SK-N-SH treated with all-trans-retinoic acid at 6 μM for 48 hours (cell line): ENCODE measurements at regions not wholly inside any gene's neighbourhood (a gene's known extent, or its start where the extent isn't known, plus 50 kb on each side); places are given as distances from the start of the nearest gene placed in this dataset.

Experiments used
- ATAC-seq: fragments of 200-7000 bp; cut with Tn5 transposase; 3 replicates; pipeline ENCODE4 v1.9.1; 2020; ENCODE audit warnings: mild to moderate bottlenecking, moderate library complexity
- ARNTL ChIP-seq: fragments of 450-650 bp; formaldehyde crosslinking; IDR thresholded peaks from 2 replicates; pipeline ENCODE4 v1.5.0; 2020; ENCODE audit warnings: low read depth, mild to moderate bottlenecking, moderate library complexity, borderline replicate concordance
- BACH2 ChIP-seq: fragments of 250-450 bp; sonication (Bioruptor Pico); IDR thresholded peaks from 2 replicates; pipeline ENCODE4 v1.9.0; 2021; ENCODE audit warnings: mild to moderate bottlenecking, borderline replicate concordance
- CREB5 ChIP-seq: fragments of 250-450 bp; sonication (Bioruptor Pico); IDR thresholded peaks from 2 replicates; pipeline ENCODE4 v1.5.1; 2020; ENCODE audit warnings: low read depth, mild to moderate bottlenecking, moderate library complexity
- CSDC2 ChIP-seq: fragments of 250-450 bp; sonication (Bioruptor Pico); IDR thresholded peaks from 2 replicates; pipeline ENCODE4 v1.5.0; 2020; ENCODE audit warnings: mild to moderate bottlenecking, moderate library complexity
- CSRNP3 ChIP-seq: fragments of 250-450 bp; sonication (Bioruptor Pico); IDR thresholded peaks from 2 replicates; pipeline ENCODE4 v1.5.1; 2021; ENCODE audit warnings: mild to moderate bottlenecking, moderate library complexity
- GLIS3 ChIP-seq: fragments of 250-450 bp; sonication (Bioruptor Pico); IDR thresholded peaks from 2 replicates; pipeline ENCODE4 v1.5.0; 2020; ENCODE audit warnings: mild to moderate bottlenecking, moderate library complexity
- OSR1 ChIP-seq: fragments of 250-450 bp; sonication (Bioruptor Pico); IDR thresholded peaks from 2 replicates; pipeline ENCODE4 v1.8.0; 2022; ENCODE audit warnings: moderate library complexity, mild to moderate bottlenecking, inconsistent platforms
- PATZ1 ChIP-seq: fragments of 250-450 bp; sonication (Bioruptor Pico); IDR thresholded peaks from 2 replicates; pipeline ENCODE4 v1.8.0; 2020; ENCODE audit warnings: mild to moderate bottlenecking, moderate library complexity, borderline replicate concordance
- RARB ChIP-seq: fragments of 250-450 bp; sonication (Bioruptor Pico); IDR thresholded peaks from 2 replicates; pipeline ENCODE4 v1.8.0; 2021; ENCODE audit warnings: mild to moderate bottlenecking, moderate library complexity
- TCF4 ChIP-seq: fragments of 250-450 bp; sonication (Bioruptor Pico); IDR thresholded peaks from 2 replicates; pipeline ENCODE4 v1.8.0; 2021; ENCODE audit warnings: mild to moderate bottlenecking, moderate library complexity, borderline replicate concordance
- TOX ChIP-seq: fragments of 250-450 bp; sonication (Bioruptor Pico); IDR thresholded peaks from 2 replicates; pipeline ENCODE4 v1.8.0; 2021; ENCODE audit warnings: mild to moderate bottlenecking, moderate library complexity, borderline replicate concordance
- ZFP3 ChIP-seq: fragments of 250-450 bp; sonication (Bioruptor Pico); IDR thresholded peaks from 2 replicates; pipeline ENCODE4 v1.5.0; 2020; ENCODE audit warnings: mild to moderate bottlenecking, moderate library complexity
- ZNF565 ChIP-seq: fragments of 450-650 bp; formaldehyde crosslinking; conservative IDR thresholded peaks from 2 replicates; pipeline ENCODE4 v1.5.0; 2020; ENCODE audit warnings: low read depth, mild to moderate bottlenecking, moderate library complexity
- ZNF70 ChIP-seq: fragments of 450-650 bp; formaldehyde crosslinking; IDR thresholded peaks from 2 replicates; pipeline ENCODE4 v1.5.0; 2020; ENCODE audit warnings: mild to moderate bottlenecking, moderate library complexity
- ZNF8 ChIP-seq: fragments of 450-650 bp; formaldehyde crosslinking; IDR thresholded peaks from 2 replicates; pipeline ENCODE4 v1.5.0; 2020; ENCODE audit warnings: mild to moderate bottlenecking, moderate library complexity
- TF ChIP-seq, protein P1 (sequence below): fragments of 250-450 bp; sonication (Bioruptor Pico); IDR thresholded peaks from 2 replicates; pipeline ENCODE4 v1.8.0; 2021; ENCODE audit warnings: low read depth, mild to moderate bottlenecking, moderate library complexity, borderline replicate concordance

DNA sequence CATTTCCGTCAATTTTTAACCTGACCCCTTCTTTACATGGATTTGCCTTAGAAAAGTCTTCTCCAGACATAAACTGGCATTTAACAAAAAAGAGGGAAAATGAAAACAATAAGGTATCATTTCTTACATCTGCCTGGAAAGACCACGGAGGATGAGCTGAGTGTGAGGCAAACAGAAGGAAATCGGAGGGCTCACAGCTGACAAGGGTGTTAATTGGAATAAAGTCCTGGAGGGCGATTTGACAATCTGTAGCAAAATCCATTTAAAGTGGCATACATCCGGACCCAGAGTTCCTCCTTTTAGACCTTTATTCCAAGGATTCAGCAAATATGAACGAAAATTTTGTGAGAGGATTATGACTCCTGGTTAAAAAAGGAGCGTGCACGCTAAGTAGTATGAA is 179.7 kb upstream of the COPS8 start:
- no peak for ATAC-seq
- TF ChIP-seq ARNTL (no peak), ZNF565 (CRISPR knock-in tag) (no peak), ZNF8 (CRISPR knock-in tag) (no peak), CSRNP3 (no peak), ZFP3 (CRISPR knock-in tag) (no peak), PATZ1 (CRISPR knock-in tag) (no peak)
- TF ChIP-seq, protein P1, sequence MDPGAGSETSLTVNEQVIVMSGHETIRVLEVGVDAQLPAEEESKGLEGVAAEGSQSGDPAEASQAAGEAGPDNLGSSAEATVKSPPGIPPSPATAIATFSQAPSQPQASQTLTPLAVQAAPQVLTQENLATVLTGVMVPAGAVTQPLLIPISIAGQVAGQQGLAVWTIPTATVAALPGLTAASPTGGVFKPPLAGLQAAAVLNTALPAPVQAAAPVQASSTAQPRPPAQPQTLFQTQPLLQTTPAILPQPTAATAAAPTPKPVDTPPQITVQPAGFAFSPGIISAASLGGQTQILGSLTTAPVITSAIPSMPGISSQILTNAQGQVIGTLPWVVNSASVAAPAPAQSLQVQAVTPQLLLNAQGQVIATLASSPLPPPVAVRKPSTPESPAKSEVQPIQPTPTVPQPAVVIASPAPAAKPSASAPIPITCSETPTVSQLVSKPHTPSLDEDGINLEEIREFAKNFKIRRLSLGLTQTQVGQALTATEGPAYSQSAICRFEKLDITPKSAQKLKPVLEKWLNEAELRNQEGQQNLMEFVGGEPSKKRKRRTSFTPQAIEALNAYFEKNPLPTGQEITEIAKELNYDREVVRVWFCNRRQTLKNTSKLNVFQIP (CRISPR knock-in tag) = no peak
- TF ChIP-seq, all 23 proteins: peak for 0

DNA sequence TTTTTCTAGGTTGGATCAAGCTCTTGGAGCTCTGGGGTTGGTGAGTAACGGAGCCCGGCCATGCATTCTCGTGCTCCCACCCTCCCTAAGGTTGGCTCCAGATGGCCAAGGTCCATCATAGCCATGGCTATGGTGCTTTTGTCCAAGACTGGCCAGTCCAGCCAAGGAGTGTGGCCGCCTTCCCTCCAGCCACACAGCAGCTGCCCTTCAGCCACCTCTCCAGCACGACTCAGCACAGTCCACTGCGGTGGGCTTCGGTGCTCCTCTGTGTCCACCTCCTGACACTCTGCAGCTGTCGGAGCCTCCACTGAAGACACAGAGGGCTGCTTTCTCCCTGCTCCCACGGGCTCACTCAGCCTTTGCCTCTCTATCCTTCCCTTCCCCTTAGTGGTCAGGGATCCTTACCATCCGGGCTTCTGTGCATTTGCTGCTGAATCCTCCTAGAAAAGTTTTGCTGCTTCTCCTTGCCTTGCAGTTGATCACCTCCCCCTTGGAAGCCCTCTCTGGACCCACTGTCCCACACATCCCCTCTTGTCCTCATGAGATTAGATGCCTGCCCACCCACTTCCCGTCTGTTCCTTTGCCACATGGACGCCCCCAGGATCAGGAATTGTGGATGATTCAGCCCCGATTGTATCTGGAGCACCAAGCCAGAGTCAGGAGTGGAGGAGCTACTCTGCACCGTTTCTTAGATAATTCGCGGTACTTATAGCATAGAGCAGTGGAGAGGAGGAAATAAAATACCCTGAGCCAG is 177.1 kb upstream of the COPS8 start:
- no peak for TF ChIP-seq TOX (CRISPR knock-in tag)
- TF ChIP-seq CSDC2 (CRISPR knock-in tag) = no peak
- TF ChIP-seq GLIS3 (CRISPR knock-in tag) = no peak
- no peak for TF ChIP-seq ARNTL
- TF ChIP-seq RARB (CRISPR knock-in tag) = no peak
- TF ChIP-seq CREB5 (CRISPR knock-in tag) = no peak
- TF ChIP-seq, protein P1 (CRISPR knock-in tag) = no peak
- ATAC-seq = no peak

DNA sequence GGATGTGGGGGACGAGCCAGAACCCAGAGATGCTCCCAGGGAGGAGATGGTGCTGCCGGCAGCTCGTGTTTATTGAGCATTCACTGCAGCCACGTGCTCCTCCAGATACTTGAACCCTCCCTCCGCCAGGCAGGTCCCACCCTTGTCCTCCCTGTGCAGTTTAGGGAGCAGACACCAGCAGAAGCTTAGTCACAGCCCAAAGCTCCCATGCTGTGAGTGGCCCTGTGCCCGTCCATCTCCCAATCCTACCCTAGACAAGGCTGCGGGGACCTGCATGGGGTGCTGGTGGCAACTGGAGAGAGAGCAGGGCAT is 176.5 kb upstream of the COPS8 start:
- TF ChIP-seq, protein P1 (CRISPR knock-in tag) = no peak
- no peak for TF ChIP-seq OSR1 (CRISPR knock-in tag)
- TF ChIP-seq CSDC2 (CRISPR knock-in tag) = no peak
- TF ChIP-seq TCF4 = no peak
- TF ChIP-seq ZNF70 = no peak
- no peak for TF ChIP-seq BACH2 (CRISPR knock-in tag)
- no peak for ATAC-seq

DNA sequence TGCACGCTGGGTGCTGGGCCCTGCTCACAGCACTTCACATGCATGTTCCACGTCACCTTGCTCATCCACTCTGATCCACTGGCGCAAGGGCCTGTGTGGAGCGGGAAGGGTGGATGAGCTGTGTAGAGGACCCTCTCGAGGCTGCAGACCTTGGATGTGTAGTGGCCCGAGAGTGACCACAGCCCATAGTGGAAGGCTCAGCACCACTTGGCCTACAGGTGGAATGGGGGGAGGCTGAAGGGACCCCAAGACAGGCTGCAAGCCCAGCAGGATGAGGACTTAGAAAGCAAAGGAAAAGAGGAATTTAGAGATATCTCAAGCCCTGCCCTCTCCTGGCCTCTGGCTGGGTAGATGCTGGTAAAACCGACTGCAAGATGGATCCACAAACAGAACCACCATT is 175.9 kb upstream of the COPS8 start:
- TF ChIP-seq ARNTL = no peak
- no peak for TF ChIP-seq TOX (CRISPR knock-in tag)
- TF ChIP-seq, protein P1 (CRISPR knock-in tag) = no peak
- TF ChIP-seq, all 23 proteins: peak for 0
- no peak for ATAC-seq
